Fibroblast of pulmonary artery (primary cell): ENCODE measurements at regions not wholly inside any gene's neighbourhood (a gene's known extent, or its start where the extent isn't known, plus 50 kb on each side); places are given as distances from the start of the nearest gene placed in this dataset.

Experiments
- DNase-seq: peaks from one replicate; pipeline ENCODE4 v3.0.0-alpha.2; 2010; ENCODE audit warnings: low read depth
- H3K4me3 ChIP-seq: replicated peaks from 2 replicates; pipeline ENCODE4 v1.5.1; 2011; ENCODE audit warnings: low read depth, mild to moderate bottlenecking, control low read depth, low read length, moderate library complexity
- CTCF ChIP-seq: IDR thresholded peaks from 2 replicates; pipeline ENCODE4 v1.5.1; 2011; ENCODE audit warnings: mild to moderate bottlenecking, control low read depth, low read length, inconsistent platforms; ENCODE audit errors: missing control alignments

- no peak for TF ChIP-seq CTCF
Observed at GRCh38 chr12:116453631-116454030, 105.5 kb upstream of the MAP1LC3B2 start.

DNA sequence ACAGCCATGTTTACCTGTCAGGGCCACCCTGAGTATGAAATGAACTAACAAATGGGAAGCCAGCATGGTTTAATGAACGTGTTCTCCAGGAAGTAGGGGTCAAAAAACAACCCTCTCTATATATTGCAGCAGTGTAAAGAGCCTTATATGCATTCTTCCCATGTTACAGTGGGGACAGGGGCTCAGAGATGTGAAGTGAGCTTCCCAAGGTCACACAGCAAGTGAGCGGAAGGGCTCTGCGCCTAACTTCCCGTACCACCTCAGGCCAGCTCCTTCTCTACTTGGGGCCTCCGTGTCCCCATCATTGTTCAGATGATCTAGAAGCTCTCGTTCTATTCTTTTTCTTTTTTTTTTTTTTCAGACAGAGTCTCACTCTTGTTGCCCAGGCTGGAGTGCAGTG, 105.1 kb upstream of the MAP1LC3B2 start:
- no peak for DNase-seq
- H3K4me3 ChIP-seq, result no peak overlapping the region
- TF ChIP-seq CTCF, result no peak

More at GRCh38 chr12:116453631-116454030, 105.5 kb upstream of the MAP1LC3B2 start:
- no peak for DNase-seq
- H3K4me3 ChIP-seq, result no peak overlapping the region

DNA sequence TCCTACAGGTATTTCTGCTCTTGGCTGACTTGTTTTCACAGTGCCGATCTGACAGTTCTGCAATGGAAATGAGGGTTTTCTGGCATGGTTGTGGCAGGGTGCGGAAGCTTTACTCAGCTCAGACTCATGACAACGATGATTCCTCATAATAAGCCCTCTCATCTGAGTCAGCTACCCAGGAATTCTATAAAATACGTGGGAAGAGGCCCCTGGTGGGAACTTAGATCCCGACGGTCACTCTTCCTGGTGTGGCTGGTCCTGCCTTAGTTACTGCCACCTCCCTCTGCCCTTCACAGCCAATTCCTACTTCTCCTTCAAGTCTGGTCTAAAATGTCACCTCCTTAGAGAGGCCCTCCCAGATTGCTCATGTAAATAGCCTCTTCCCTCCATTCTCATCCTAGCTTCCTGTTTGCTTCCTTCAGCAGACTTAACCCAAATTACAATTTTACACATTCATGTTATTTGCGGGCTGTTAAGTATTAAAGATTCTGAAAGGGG, 104.2 kb upstream of the MAP1LC3B2 start:
- H3K4me3 ChIP-seq, result peak overlapping the region; percentile 20
- DNase-seq, result peak; percentile 91
- no peak for TF ChIP-seq CTCF

- H3K4me3 ChIP-seq, result peak overlapping the region; percentile 20
- TF ChIP-seq CTCF, result no peak
- DNase-seq, result peak; percentile 99
Observed at GRCh38 chr12:116455540-116456329, 103.4 kb upstream of the MAP1LC3B2 start.

- peak overlapping the region; percentile 20 for H3K4me3 ChIP-seq
- TF ChIP-seq CTCF, result no peak
- peak; percentile 29 for DNase-seq
Observed at GRCh38 chr12:116456330-116457082, 102.7 kb upstream of the MAP1LC3B2 start.

- H3K4me3 ChIP-seq, result no peak overlapping the region
- no peak for TF ChIP-seq CTCF
- no peak for DNase-seq
Observed at GRCh38 chr12:116458492-116458891, 100.7 kb upstream of the MAP1LC3B2 start.
